GM18499 (cell line): ENCODE measurements at regions not wholly inside any gene's neighbourhood (a gene's known extent, or its start where the extent isn't known, plus 50 kb on each side); places are given as distances from the start of the nearest gene placed in this dataset.
"Not testable (repeated sequence)": the region's sequence is repeated elsewhere in the genome, so short reads cannot be mapped to it uniquely, and the experiment has no call there.

Experiments used
- ATAC-seq: cut with Tn5 transposase; IDR thresholded peaks from one replicate; pipeline ENCODE4 v1.9.1; 2021; ENCODE audit warnings: moderate number of reproducible peaks; ENCODE audit not compliant: insufficient read depth, unreplicated experiment

- not testable (repeated sequence) for ATAC-seq
Observed at GRCh38 chr15:87642997-87643396, 613.5 kb downstream of the NTRK3 start.

GRCh38 chr15:87639305-87640011 is 617.1 kb downstream of the NTRK3 start:
- no peak for ATAC-seq

GRCh38 chr15:87638554-87639083 is 617.9 kb downstream of the NTRK3 start:
- no peak for ATAC-seq

- ATAC-seq = no peak
Observed at GRCh38 chr15:87634361-87634760, 622.2 kb downstream of the NTRK3 start.

GRCh38 chr15:87633525-87633924 is 623.0 kb downstream of the NTRK3 start:
- ATAC-seq = no peak

- ATAC-seq = no peak
Observed at GRCh38 chr15:87632364-87632763, 624.2 kb downstream of the NTRK3 start.

- ATAC-seq = no peak
Observed at GRCh38 chr15:87631775-87632174, 624.8 kb downstream of the NTRK3 start.

GRCh38 chr15:87631093-87631492 is 625.4 kb downstream of the NTRK3 start:
- ATAC-seq = no peak

GRCh38 chr15:87628311-87628710 is 628.2 kb downstream of the NTRK3 start:
- ATAC-seq = no peak

- no peak for ATAC-seq
Observed at GRCh38 chr15:87626860-87627259, 629.7 kb downstream of the NTRK3 start.

GRCh38 chr15:87623832-87624231 is 632.7 kb downstream of the NTRK3 start:
- ATAC-seq = no peak

GRCh38 chr15:87620393-87620792 is 636.1 kb downstream of the NTRK3 start:
- ATAC-seq = no peak

GRCh38 chr15:87619161-87619960 is 637.2 kb downstream of the NTRK3 start:
- no peak for ATAC-seq

- no peak for ATAC-seq
Observed at GRCh38 chr15:87618203-87618725, 638.3 kb downstream of the NTRK3 start.

- no peak for ATAC-seq
Observed at GRCh38 chr15:87614704-87615103, 641.8 kb downstream of the NTRK3 start.

- ATAC-seq = no peak
Observed at GRCh38 chr15:87610366-87610765, 646.2 kb downstream of the NTRK3 start.

GRCh38 chr15:87609894-87610293 is 646.6 kb downstream of the NTRK3 start:
- ATAC-seq = no peak

GRCh38 chr15:87609474-87609873 is 647.1 kb downstream of the NTRK3 start:
- ATAC-seq = no peak

GRCh38 chr15:87608238-87609028 is 648.1 kb downstream of the NTRK3 start:
- ATAC-seq = no peak

GRCh38 chr15:87606971-87607370 is 649.6 kb downstream of the NTRK3 start:
- ATAC-seq = no peak
